Activated CD4-positive, alpha-beta memory T cell treated with anti-CD3 and anti-CD28 coated beads for 36 hours (primary cell): ENCODE measurements at regions not wholly inside any gene's neighbourhood (a gene's known extent, or its start where the extent isn't known, plus 50 kb on each side); places are given as distances from the start of the nearest gene placed in this dataset.

Experiments used
- CTCF ChIA-PET: fragments of 350-600 bp; sonication (Branson Sonifier 250); formaldehyde crosslinking; loops from one replicate; lab custom pipeline; 2021; ENCODE audit warnings: antibody characterized with exemption, inconsistent platforms; lab: Charles Lee
- POLR2A ChIA-PET: fragments of 350-600 bp; sonication (Branson Sonifier 250); formaldehyde crosslinking; loops from one replicate; lab custom pipeline; 2021; ENCODE audit warnings: antibody characterized with exemption; lab: Charles Lee
- DNase-seq: peaks from one replicate; pipeline ENCODE4 v3.0.0-alpha.2; 2020
- H3K27ac Mint-ChIP-seq: one replicate; pipeline ENCODE4 v1.8.0; 2021; ENCODE audit warnings: mixed read lengths
- H3K27me3 Mint-ChIP-seq: one replicate; pipeline ENCODE4 v1.8.0; 2021; ENCODE audit warnings: mixed read lengths
- H3K36me3 Mint-ChIP-seq: one replicate; pipeline ENCODE4 v1.8.0; 2021; ENCODE audit warnings: mixed read lengths
- H3K4me1 Mint-ChIP-seq: one replicate; pipeline ENCODE4 v1.8.0; 2021; ENCODE audit warnings: low read depth, mixed read lengths
- H3K4me3 Mint-ChIP-seq: one replicate; pipeline ENCODE4 v1.8.0; 2021; ENCODE audit warnings: mild to moderate bottlenecking, mixed read lengths
- H3K9me3 Mint-ChIP-seq: one replicate; pipeline ENCODE4 v1.8.0; 2021; ENCODE audit warnings: mixed read lengths
- intact Hi-C: fragments of 100-400 bp; cut with micrococcal nuclease; formaldehyde crosslinking; loops from one replicate; pipeline ENCODE4 v1.15.1; 2023

GRCh38 chr9:107149756-107150155 is 133.3 kb upstream of the RAD23B start:
- no peaks in the 10 kb centered on the region for H3K4me1 Mint-ChIP-seq
- CTCF ChIA-PET: no interaction called here
- no peak for DNase-seq
- peaks cover 3% of the 10 kb centered on the region for H3K27me3 Mint-ChIP-seq
- POLR2A ChIA-PET: no interaction called here
- peaks cover 3% of the 10 kb centered on the region for H3K9me3 Mint-ChIP-seq
- no peaks in the 10 kb centered on the region for H3K36me3 Mint-ChIP-seq
- H3K4me3 Mint-ChIP-seq: no peak overlapping the region
- intact Hi-C loops: no loop called here
- H3K27ac Mint-ChIP-seq: no peak overlapping the region

GRCh38 chr9:107153336-107153735 is 129.7 kb upstream of the RAD23B start:
- Mint-ChIP-seq H3K4me1 (no peaks in the 10 kb centered on the region), H3K9me3 (peaks cover 3% of the 10 kb centered on the region), H3K36me3 (no peaks in the 10 kb centered on the region), H3K27me3 (peaks cover 3% of the 10 kb centered on the region), H3K27ac (no peak overlapping the region), H3K4me3 (no peak overlapping the region)
- no peak for DNase-seq
- intact Hi-C loops: no loop called here
- ChIA-PET CTCF (no interaction called here), POLR2A (no interaction called here)

- Mint-ChIP-seq H3K36me3 (no peaks in the 10 kb centered on the region), H3K4me1 (no peaks in the 10 kb centered on the region), H3K27ac (no peak overlapping the region), H3K4me3 (no peak overlapping the region), H3K9me3 (peaks cover 3% of the 10 kb centered on the region), H3K27me3 (peaks cover 3% of the 10 kb centered on the region)
- POLR2A ChIA-PET: no interaction called here
- DNase-seq: no peak
- intact Hi-C loops: no loop called here
- CTCF ChIA-PET: no interaction called here
Measured at GRCh38 chr9:107154291-107154690, 128.8 kb upstream of the RAD23B start.

GRCh38 chr9:107154766-107155165 is 128.3 kb upstream of the RAD23B start:
- no peaks in the 10 kb centered on the region for H3K4me1 Mint-ChIP-seq
- ChIA-PET POLR2A (no interaction called here), CTCF (no interaction called here)
- H3K27ac Mint-ChIP-seq: no peak overlapping the region
- no peak for DNase-seq
- H3K36me3 Mint-ChIP-seq: no peaks in the 10 kb centered on the region
- intact Hi-C loops: no loop called here
- no peak overlapping the region for H3K4me3 Mint-ChIP-seq
- peaks cover 3% of the 10 kb centered on the region for H3K27me3 Mint-ChIP-seq
- H3K9me3 Mint-ChIP-seq: peaks cover 3% of the 10 kb centered on the region

GRCh38 chr9:107155244-107155817 is 127.7 kb upstream of the RAD23B start:
- Mint-ChIP-seq H3K9me3 (peaks cover 3% of the 10 kb centered on the region), H3K4me3 (no peak overlapping the region), H3K27ac (no peak overlapping the region), H3K36me3 (no peaks in the 10 kb centered on the region), H3K4me1 (no peaks in the 10 kb centered on the region), H3K27me3 (peaks cover 3% of the 10 kb centered on the region)
- DNase-seq: no peak
- CTCF ChIA-PET: no interaction called here
- intact Hi-C loops: no loop called here
- POLR2A ChIA-PET: no interaction called here

- no peak for DNase-seq
- POLR2A ChIA-PET: no interaction called here
- peaks cover 4% of the 10 kb centered on the region for H3K27me3 Mint-ChIP-seq
- no peak overlapping the region for H3K27ac Mint-ChIP-seq
- intact Hi-C loops: no loop called here
- H3K9me3 Mint-ChIP-seq: no peaks in the 10 kb centered on the region
- no peaks in the 10 kb centered on the region for H3K36me3 Mint-ChIP-seq
- CTCF ChIA-PET: interaction anchor here (1.1 to 1.3 kb wide), 3 partner anchors 12 to 186 kb away, joined by 3 to 10 read pairs (median 4); no protein-coding TSS in a partner anchor
- no peaks in the 10 kb centered on the region for H3K4me1 Mint-ChIP-seq
- no peak overlapping the region for H3K4me3 Mint-ChIP-seq
Measured at GRCh38 chr9:107158321-107158720, 124.8 kb upstream of the RAD23B start.

- intact Hi-C loops: no loop called here
- ChIA-PET CTCF (interaction anchor here (1.2 kb wide), 1 partner anchor 180 kb away, joined by 3 read pairs; no protein-coding TSS in a partner anchor), POLR2A (no interaction called here)
- H3K36me3 Mint-ChIP-seq: no peaks in the 10 kb centered on the region
- no peaks in the 10 kb centered on the region for H3K4me1 Mint-ChIP-seq
- H3K27ac Mint-ChIP-seq: no peak overlapping the region
- no peaks in the 10 kb centered on the region for H3K9me3 Mint-ChIP-seq
- peaks cover 2% of the 10 kb centered on the region for H3K27me3 Mint-ChIP-seq
- no peak overlapping the region for H3K4me3 Mint-ChIP-seq
- no peak for DNase-seq
Measured at GRCh38 chr9:107161338-107161737, 121.7 kb upstream of the RAD23B start.

- Mint-ChIP-seq H3K4me3 (no peak overlapping the region), H3K36me3 (no peaks in the 10 kb centered on the region), H3K9me3 (no peaks in the 10 kb centered on the region), H3K4me1 (no peaks in the 10 kb centered on the region), H3K27ac (no peak overlapping the region), H3K27me3 (peaks cover 2% of the 10 kb centered on the region)
- ChIA-PET POLR2A (no interaction called here), CTCF (interaction anchor here (2.4 kb wide), 1 partner anchor 178 kb away, joined by 12 read pairs; no protein-coding TSS in a partner anchor)
- intact Hi-C loops: no loop called here
- DNase-seq: no peak
Measured at GRCh38 chr9:107163370-107163769, 119.7 kb upstream of the RAD23B start.

GRCh38 chr9:107169796-107170195 is 113.3 kb upstream of the RAD23B start:
- Mint-ChIP-seq H3K4me3 (no peak overlapping the region), H3K27me3 (peaks cover 12% of the 10 kb centered on the region), H3K36me3 (no peaks in the 10 kb centered on the region), H3K27ac (no peak overlapping the region), H3K9me3 (no peaks in the 10 kb centered on the region), H3K4me1 (peaks cover 17% of the 10 kb centered on the region)
- intact Hi-C loops: no loop called here
- ChIA-PET POLR2A (no interaction called here), CTCF (interaction anchor here (2.3 to 2.8 kb wide), 2 partner anchors 32 to 171 kb away, joined by 7 to 8 read pairs; no protein-coding TSS in a partner anchor)
- DNase-seq: no peak

- no peak for DNase-seq
- H3K4me1 Mint-ChIP-seq: peaks cover 17% of the 10 kb centered on the region
- H3K36me3 Mint-ChIP-seq: no peaks in the 10 kb centered on the region
- H3K4me3 Mint-ChIP-seq: no peak overlapping the region
- peaks cover 12% of the 10 kb centered on the region for H3K27me3 Mint-ChIP-seq
- POLR2A ChIA-PET: no interaction called here
- no peaks in the 10 kb centered on the region for H3K9me3 Mint-ChIP-seq
- H3K27ac Mint-ChIP-seq: no peak overlapping the region
- CTCF ChIA-PET: interaction anchor here (0.6 to 2.8 kb wide), 4 partner anchors 12 to 170 kb away, joined by 3 to 8 read pairs (median 6); no protein-coding TSS in a partner anchor
- intact Hi-C loops: no loop called here
Measured at GRCh38 chr9:107170801-107171200, 112.3 kb upstream of the RAD23B start.

- peaks cover 17% of the 10 kb centered on the region for H3K4me1 Mint-ChIP-seq
- H3K27me3 Mint-ChIP-seq: peaks cover 15% of the 10 kb centered on the region
- CTCF ChIA-PET: interaction anchor here (0.5 to 1.8 kb wide), 9 partner anchors 10 to 1330 kb away, joined by 3 to 11 read pairs (median 4); no protein-coding TSS in a partner anchor
- H3K9me3 Mint-ChIP-seq: no peaks in the 10 kb centered on the region
- DNase-seq: peak; percentile 72
- no peaks in the 10 kb centered on the region for H3K36me3 Mint-ChIP-seq
- POLR2A ChIA-PET: interaction anchor here (1.1 kb wide), 1 partner anchor 111 kb away, joined by 5 read pairs; no protein-coding TSS in a partner anchor
- peak overlapping the region; percentile 69 for H3K27ac Mint-ChIP-seq
- intact Hi-C loops: loop anchor here (1.0 kb wide), 3 partner anchors 35 to 1330 kb away; partner anchors contain the start of gene RAD23B
- H3K4me3 Mint-ChIP-seq: no peak overlapping the region
Measured at GRCh38 chr9:107172160-107172978, 110.7 kb upstream of the RAD23B start.

GRCh38 chr9:107172979-107173347 is 110.1 kb upstream of the RAD23B start:
- intact Hi-C loops: loop anchor here (1.0 kb wide), 5 partner anchors 36 to 1331 kb away; partner anchors contain the start of gene RAD23B
- H3K36me3 Mint-ChIP-seq: no peaks in the 10 kb centered on the region
- peak overlapping the region; percentile 69 for H3K27ac Mint-ChIP-seq
- H3K4me3 Mint-ChIP-seq: no peak overlapping the region
- H3K27me3 Mint-ChIP-seq: peaks cover 15% of the 10 kb centered on the region
- H3K4me1 Mint-ChIP-seq: peaks cover 17% of the 10 kb centered on the region
- ChIA-PET CTCF (interaction anchor here (0.6 to 1.8 kb wide), 6 partner anchors 36 to 1331 kb away, joined by 3 to 11 read pairs (median 4); no protein-coding TSS in a partner anchor), POLR2A (interaction anchor here (0.5 to 1.1 kb wide), 2 partner anchors 111 to 1614 kb away, joined by 3 to 5 read pairs; no protein-coding TSS in a partner anchor)
- DNase-seq: peak; percentile 42
- H3K9me3 Mint-ChIP-seq: no peaks in the 10 kb centered on the region
